GM19023 (cell line): ENCODE measurements at regions not wholly inside any gene's neighbourhood (a gene's known extent, or its start where the extent isn't known, plus 50 kb on each side); places are given as distances from the start of the nearest gene placed in this dataset.

Experiments used
- ATAC-seq: cut with Tn5 transposase; IDR thresholded peaks from one replicate; pipeline ENCODE4 v1.9.1; 2021; ENCODE audit warnings: mild to moderate bottlenecking, moderate library complexity; ENCODE audit not compliant: unreplicated experiment

- ATAC-seq: no peak
Measured at GRCh38 chr3:29099775-29100174, 181.1 kb upstream of the RBMS3 start.

GRCh38 chr3:29100292-29100691 lies 180.6 kb upstream of the RBMS3 start:
- no peak for ATAC-seq

- ATAC-seq: no peak
Measured at GRCh38 chr3:29128001-29128400, 152.9 kb upstream of the RBMS3 start.

GRCh38 chr3:29137601-29138000 lies 143.3 kb upstream of the RBMS3 start:
- ATAC-seq: no peak

GRCh38 chr3:29138171-29138570 lies 142.7 kb upstream of the RBMS3 start:
- no peak for ATAC-seq

- no peak for ATAC-seq
Measured at GRCh38 chr3:29140666-29141065, 140.2 kb upstream of the RBMS3 start.

- ATAC-seq: no peak
Measured at GRCh38 chr3:29141197-29141917, 139.5 kb upstream of the RBMS3 start.

GRCh38 chr3:29141918-29142275 lies 139.0 kb upstream of the RBMS3 start:
- no peak for ATAC-seq

GRCh38 chr3:29143151-29143550 lies 137.7 kb upstream of the RBMS3 start:
- ATAC-seq: no peak

GRCh38 chr3:29144361-29144760 lies 136.5 kb upstream of the RBMS3 start:
- ATAC-seq: no peak

GRCh38 chr3:29144807-29145206 lies 136.1 kb upstream of the RBMS3 start:
- ATAC-seq: no peak

- ATAC-seq: no peak
Measured at GRCh38 chr3:29145360-29145759, 135.5 kb upstream of the RBMS3 start.

- no peak for ATAC-seq
Measured at GRCh38 chr3:29152379-29152778, 128.5 kb upstream of the RBMS3 start.

GRCh38 chr3:29153811-29154210 lies 127.1 kb upstream of the RBMS3 start:
- no peak for ATAC-seq

- ATAC-seq: no peak
Measured at GRCh38 chr3:29156086-29156715, 124.7 kb upstream of the RBMS3 start.

GRCh38 chr3:29164825-29165224 lies 116.0 kb upstream of the RBMS3 start:
- ATAC-seq: no peak

- ATAC-seq: no peak
Measured at GRCh38 chr3:29167180-29167579, 113.7 kb upstream of the RBMS3 start.

- ATAC-seq: no peak
Measured at GRCh38 chr3:29168081-29168480, 112.8 kb upstream of the RBMS3 start.

GRCh38 chr3:29168696-29169095 lies 112.2 kb upstream of the RBMS3 start:
- no peak for ATAC-seq

- ATAC-seq: no peak
Measured at GRCh38 chr3:29169451-29169850, 111.4 kb upstream of the RBMS3 start.

GRCh38 chr3:29171043-29171990 lies 109.6 kb upstream of the RBMS3 start:
- ATAC-seq: no peak

- ATAC-seq: no peak
Measured at GRCh38 chr3:29176501-29176900, 104.4 kb upstream of the RBMS3 start.
